Activated CD4-positive, alpha-beta memory T cell treated with anti-CD3 and anti-CD28 coated beads, Interleukin-2, amount 10 ng/mL, durations not matched to agents 7 days and 5 days (primary cell): ENCODE measurements at regions not wholly inside any gene's neighbourhood (a gene's known extent, or its start where the extent isn't known, plus 50 kb on each side); places are given as distances from the start of the nearest gene placed in this dataset.

Source experiments
- CTCF ChIA-PET: fragments of 350-600 bp; sonication (Branson Sonifier 250); formaldehyde crosslinking; loops from one replicate; lab custom pipeline; 2021; ENCODE audit warnings: antibody characterized with exemption, inconsistent platforms; lab: Charles Lee
- POLR2A ChIA-PET: fragments of 350-600 bp; sonication (Branson Sonifier 250); formaldehyde crosslinking; loops from one replicate; lab custom pipeline; 2021; ENCODE audit warnings: antibody characterized with exemption; lab: Charles Lee
- DNase-seq: peaks from one replicate; pipeline ENCODE4 v3.0.0-alpha.2; 2020
- H3K27ac Mint-ChIP-seq: one replicate; pipeline ENCODE4 v1.8.0; 2021; ENCODE audit warnings: mild to moderate bottlenecking, mixed read lengths
- H3K27me3 Mint-ChIP-seq: one replicate; pipeline ENCODE4 v1.8.0; 2021; ENCODE audit warnings: mixed read lengths
- H3K36me3 Mint-ChIP-seq: one replicate; pipeline ENCODE4 v1.8.0; 2021; ENCODE audit warnings: low read depth, mixed read lengths
- H3K4me1 Mint-ChIP-seq: one replicate; pipeline ENCODE4 v1.8.0; 2021; ENCODE audit warnings: mixed read lengths
- H3K4me3 Mint-ChIP-seq: one replicate; pipeline ENCODE4 v1.8.0; 2021; ENCODE audit warnings: mild to moderate bottlenecking, mixed read lengths
- H3K9me3 Mint-ChIP-seq: one replicate; pipeline ENCODE4 v1.8.0; 2021; ENCODE audit warnings: mixed read lengths

- Mint-ChIP-seq H3K4me1 (no peaks in the 10 kb centered on the region), H3K9me3 (peaks cover 7% of the 10 kb centered on the region), H3K4me3 (no peak overlapping the region), H3K27ac (no peak overlapping the region), H3K27me3 (no peaks in the 10 kb centered on the region), H3K36me3 (no peaks in the 10 kb centered on the region)
- ChIA-PET CTCF (no interaction called here), POLR2A (no interaction called here)
- DNase-seq = no peak
Measured at GRCh38 chr10:130745821-130746220, 565.7 kb downstream of the TCERG1L start.

- Mint-ChIP-seq H3K36me3 (no peaks in the 10 kb centered on the region), H3K4me3 (no peak overlapping the region), H3K27me3 (no peaks in the 10 kb centered on the region), H3K4me1 (no peaks in the 10 kb centered on the region), H3K27ac (no peak overlapping the region), H3K9me3 (peaks cover 6% of the 10 kb centered on the region)
- no peak for DNase-seq
- POLR2A ChIA-PET = no interaction called here
- CTCF ChIA-PET = no interaction called here
Measured at GRCh38 chr10:130746311-130746710, 565.2 kb downstream of the TCERG1L start.

GRCh38 chr10:130747356-130747755, 564.2 kb downstream of the TCERG1L start:
- no peak overlapping the region for H3K4me3 Mint-ChIP-seq

GRCh38 chr10:130747946-130748345, 563.6 kb downstream of the TCERG1L start:
- H3K27me3 Mint-ChIP-seq = no peaks in the 10 kb centered on the region
- no peaks in the 10 kb centered on the region for H3K36me3 Mint-ChIP-seq
- H3K9me3 Mint-ChIP-seq = peaks cover 5% of the 10 kb centered on the region
- no peak overlapping the region for H3K27ac Mint-ChIP-seq
- H3K4me3 Mint-ChIP-seq = no peak overlapping the region
- no peak for DNase-seq
- ChIA-PET CTCF (no interaction called here), POLR2A (no interaction called here)
- H3K4me1 Mint-ChIP-seq = no peaks in the 10 kb centered on the region

More at GRCh38 chr10:130747356-130747755, 564.2 kb downstream of the TCERG1L start:
- DNase-seq = no peak
- Mint-ChIP-seq H3K27ac (no peak overlapping the region), H3K36me3 (no peaks in the 10 kb centered on the region), H3K27me3 (no peaks in the 10 kb centered on the region), H3K9me3 (peaks cover 5% of the 10 kb centered on the region), H3K4me1 (no peaks in the 10 kb centered on the region)
- POLR2A ChIA-PET = no interaction called here
- CTCF ChIA-PET = no interaction called here

- CTCF ChIA-PET = no interaction called here
- Mint-ChIP-seq H3K27ac (no peak overlapping the region), H3K9me3 (peaks cover 5% of the 10 kb centered on the region), H3K4me3 (no peak overlapping the region), H3K36me3 (no peaks in the 10 kb centered on the region), H3K27me3 (no peaks in the 10 kb centered on the region), H3K4me1 (no peaks in the 10 kb centered on the region)
- POLR2A ChIA-PET = no interaction called here
- DNase-seq = no peak
Measured at GRCh38 chr10:130748409-130749057, 563.0 kb downstream of the TCERG1L start.

DNA sequence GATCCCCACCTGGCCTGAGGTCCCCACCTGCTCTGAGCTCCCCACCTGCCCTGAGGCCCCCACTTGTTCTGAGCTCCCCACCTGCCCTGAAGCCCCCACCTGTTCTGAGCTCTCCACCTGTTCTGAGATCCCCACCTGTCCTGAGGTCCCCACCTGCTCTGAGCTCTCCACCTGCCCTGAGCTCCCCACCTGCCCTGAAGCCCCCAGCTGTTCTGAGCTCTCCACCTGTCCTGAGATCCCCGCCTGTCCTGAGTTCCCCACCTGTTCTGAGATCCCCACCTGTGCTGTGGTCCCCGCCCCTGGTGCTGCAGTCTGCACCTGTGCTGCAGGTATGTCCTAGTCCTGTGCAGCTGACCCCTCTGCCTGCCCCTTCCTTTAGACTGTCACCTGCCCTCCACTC, 561.6 kb downstream of the TCERG1L start:
- ChIA-PET POLR2A (no interaction called here), CTCF (no interaction called here)
- H3K36me3 Mint-ChIP-seq = no peaks in the 10 kb centered on the region
- H3K27me3 Mint-ChIP-seq = no peaks in the 10 kb centered on the region
- H3K4me1 Mint-ChIP-seq = no peaks in the 10 kb centered on the region
- no peak overlapping the region for H3K4me3 Mint-ChIP-seq
- no peak for DNase-seq
- H3K9me3 Mint-ChIP-seq = peaks cover 2% of the 10 kb centered on the region
- H3K27ac Mint-ChIP-seq = no peak overlapping the region

DNA sequence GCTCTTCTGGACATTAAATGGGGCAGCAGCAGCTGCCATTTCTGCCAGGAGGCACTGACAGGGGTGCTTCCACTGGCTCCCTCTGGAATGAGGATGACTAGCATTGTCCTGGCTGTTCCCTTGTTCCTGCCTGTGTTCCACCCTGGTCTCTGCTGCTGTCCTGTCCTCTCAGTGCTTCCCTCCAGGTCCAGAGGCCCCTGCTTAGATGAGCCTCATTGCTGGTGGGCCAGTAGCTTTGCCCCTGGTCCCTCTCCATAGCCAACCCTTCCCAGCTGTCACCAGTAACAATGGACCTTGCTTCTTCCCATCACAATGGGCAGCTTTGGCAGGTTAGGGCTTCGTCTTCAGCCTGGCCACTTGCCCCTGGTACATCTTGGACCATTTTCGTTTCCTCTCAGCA, 561.1 kb downstream of the TCERG1L start:
- no peak overlapping the region for H3K4me3 Mint-ChIP-seq
- H3K4me1 Mint-ChIP-seq = no peaks in the 10 kb centered on the region
- no peaks in the 10 kb centered on the region for H3K36me3 Mint-ChIP-seq
- ChIA-PET CTCF (no interaction called here), POLR2A (no interaction called here)
- no peak for DNase-seq
- H3K27ac Mint-ChIP-seq = no peak overlapping the region
- H3K9me3 Mint-ChIP-seq = peaks cover 2% of the 10 kb centered on the region
- H3K27me3 Mint-ChIP-seq = no peaks in the 10 kb centered on the region

GRCh38 chr10:130751106-130751840, 560.2 kb downstream of the TCERG1L start:
- H3K4me1 Mint-ChIP-seq = no peaks in the 10 kb centered on the region

GRCh38 chr10:130751851-130752250, 559.7 kb downstream of the TCERG1L start:
- Mint-ChIP-seq H3K9me3 (peaks cover 5% of the 10 kb centered on the region), H3K4me3 (no peak overlapping the region), H3K27ac (no peak overlapping the region), H3K36me3 (no peaks in the 10 kb centered on the region), H3K27me3 (no peaks in the 10 kb centered on the region), H3K4me1 (no peaks in the 10 kb centered on the region)
- ChIA-PET POLR2A (no interaction called here), CTCF (no interaction called here)
- DNase-seq = no peak

More at GRCh38 chr10:130751106-130751840, 560.2 kb downstream of the TCERG1L start:
- POLR2A ChIA-PET = no interaction called here
- peaks cover 4% of the 10 kb centered on the region for H3K9me3 Mint-ChIP-seq
- H3K36me3 Mint-ChIP-seq = no peaks in the 10 kb centered on the region
- no peak for DNase-seq
- no peak overlapping the region for H3K27ac Mint-ChIP-seq
- no peaks in the 10 kb centered on the region for H3K27me3 Mint-ChIP-seq
- H3K4me3 Mint-ChIP-seq = no peak overlapping the region
- CTCF ChIA-PET = no interaction called here

- H3K27me3 Mint-ChIP-seq = no peaks in the 10 kb centered on the region
- peaks cover 17% of the 10 kb centered on the region for H3K9me3 Mint-ChIP-seq
- no peak for DNase-seq
- no peaks in the 10 kb centered on the region for H3K36me3 Mint-ChIP-seq
- ChIA-PET POLR2A (no interaction called here), CTCF (no interaction called here)
- no peak overlapping the region for H3K27ac Mint-ChIP-seq
- H3K4me3 Mint-ChIP-seq = no peak overlapping the region
- H3K4me1 Mint-ChIP-seq = no peaks in the 10 kb centered on the region
Measured at GRCh38 chr10:130756651-130757050, 554.9 kb downstream of the TCERG1L start.

DNA sequence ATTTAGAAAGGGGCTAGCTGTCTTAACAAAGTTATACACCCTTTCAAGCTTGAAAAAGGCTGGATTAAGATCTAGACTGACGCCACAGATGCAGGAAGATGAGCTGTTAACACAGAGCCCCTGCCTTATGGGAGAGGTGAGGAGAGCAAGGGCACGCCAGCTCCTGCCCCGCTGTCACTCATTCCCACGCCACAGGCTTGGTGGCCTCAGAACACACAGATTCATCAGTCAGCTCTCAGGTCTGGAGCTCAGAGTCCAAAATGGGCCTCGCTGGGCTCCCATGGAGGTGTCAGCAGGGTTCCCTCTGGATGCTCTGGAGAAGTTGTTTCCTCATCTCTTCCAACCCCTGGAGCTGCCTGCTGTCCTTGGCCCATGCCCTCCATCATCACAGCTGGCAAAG, 554.2 kb downstream of the TCERG1L start:
- CTCF ChIA-PET = no interaction called here
- Mint-ChIP-seq H3K36me3 (no peaks in the 10 kb centered on the region), H3K27ac (no peak overlapping the region), H3K4me1 (no peaks in the 10 kb centered on the region), H3K27me3 (no peaks in the 10 kb centered on the region), H3K9me3 (peaks cover 20% of the 10 kb centered on the region), H3K4me3 (no peak overlapping the region)
- DNase-seq = no peak
- POLR2A ChIA-PET = no interaction called here

GRCh38 chr10:130757821-130758489, 553.6 kb downstream of the TCERG1L start:
- Mint-ChIP-seq H3K27me3 (no peaks in the 10 kb centered on the region), H3K4me3 (no peak overlapping the region), H3K9me3 (peaks cover 21% of the 10 kb centered on the region), H3K36me3 (no peaks in the 10 kb centered on the region), H3K27ac (no peak overlapping the region), H3K4me1 (no peaks in the 10 kb centered on the region)
- ChIA-PET POLR2A (no interaction called here), CTCF (no interaction called here)
- DNase-seq = no peak

DNA sequence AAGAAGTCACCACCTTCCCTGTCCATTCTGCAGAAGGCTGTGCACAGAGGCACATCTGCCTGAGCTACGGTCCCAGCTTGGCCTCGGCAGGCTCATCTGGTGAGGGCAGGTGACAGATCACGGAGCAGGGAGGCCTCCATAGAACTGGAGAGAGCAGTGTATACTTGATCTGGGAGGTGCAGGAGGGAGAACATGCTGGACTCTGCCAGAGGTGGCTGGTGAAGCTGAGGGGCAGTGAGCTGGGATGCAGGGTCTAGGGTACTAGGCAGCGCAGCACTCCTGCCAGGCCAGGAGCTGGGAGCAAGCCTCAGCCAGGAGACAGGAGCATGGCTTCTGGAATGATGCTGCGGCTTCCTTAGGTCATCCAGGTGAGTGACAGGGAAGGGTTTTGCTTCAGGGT, 553.0 kb downstream of the TCERG1L start:
- no peaks in the 10 kb centered on the region for H3K4me1 Mint-ChIP-seq
- no peak for DNase-seq
- peaks cover 26% of the 10 kb centered on the region for H3K9me3 Mint-ChIP-seq
- no peaks in the 10 kb centered on the region for H3K36me3 Mint-ChIP-seq
- H3K27me3 Mint-ChIP-seq = no peaks in the 10 kb centered on the region
- CTCF ChIA-PET = no interaction called here
- POLR2A ChIA-PET = no interaction called here
- no peak overlapping the region for H3K4me3 Mint-ChIP-seq
- H3K27ac Mint-ChIP-seq = no peak overlapping the region
